Fibroblast of lung (primary cell): ENCODE measurements at regions not wholly inside any gene's neighbourhood (a gene's known extent, or its start where the extent isn't known, plus 50 kb on each side); places are given as distances from the start of the nearest gene placed in this dataset.

Experiments
- DNase-seq, 2 donors: peaks; one replicate each; pipeline versions ENCODE4 v3.0.0 to v3.0.0-alpha.2; 2010; ENCODE audit warnings: low read depth in 2 of 2
- H2AFZ ChIP-seq: 2 replicates; pipeline ENCODE4 v1.5.1; 2012; ENCODE audit warnings: low read length, control low read depth, inconsistent platforms
- H3K27ac ChIP-seq: 2 replicates; pipeline ENCODE4 v1.5.1; 2011; ENCODE audit warnings: low read length, control low read depth; ENCODE audit not compliant: insufficient read depth
- H3K27me3 ChIP-seq: 2 replicates; pipeline ENCODE4 v1.5.1; 2011; ENCODE audit warnings: mild to moderate bottlenecking, low read length; ENCODE audit not compliant: control insufficient read depth, insufficient read depth
- H3K36me3 ChIP-seq: 2 replicates; pipeline ENCODE4 v1.5.1; 2011; ENCODE audit warnings: low read length; ENCODE audit not compliant: control insufficient read depth, insufficient read depth
- H3K4me1 ChIP-seq: 2 replicates; pipeline ENCODE4 v1.5.1; 2011; ENCODE audit warnings: low read length; ENCODE audit not compliant: control insufficient read depth, insufficient read depth; ENCODE audit errors: extremely low read depth
- H3K4me2 ChIP-seq: 2 replicates; pipeline ENCODE4 v1.5.1; 2011; ENCODE audit warnings: low read length, control low read depth; ENCODE audit not compliant: insufficient read depth; ENCODE audit errors: extremely low read depth
- H3K4me3 ChIP-seq, 4 experiments: fragments of 200-600 bp in 1 of 4; sonication (generic) in 1 of 4; replicated peaks in 1 of 4; 2 replicates each; pipeline ENCODE4 v1.5.1; 2011 to 2016; ENCODE audit warnings: low read length in 4 of 4, low read depth in 3 of 4, mild to moderate bottlenecking in 3 of 4, control low read depth in 2 of 4, inconsistent platforms in 1 of 4, mixed read lengths in 1 of 4; ENCODE audit not compliant: insufficient read depth in 1 of 4; ENCODE audit errors: control extremely low read depth in 1 of 4
- H3K79me2 ChIP-seq: 2 replicates; pipeline ENCODE4 v1.5.1; 2012; ENCODE audit warnings: mild to moderate bottlenecking, low read length, inconsistent platforms; ENCODE audit not compliant: control insufficient read depth, insufficient read depth
- H3K9ac ChIP-seq: 2 replicates; pipeline ENCODE4 v1.5.1; 2011; ENCODE audit warnings: mild to moderate bottlenecking, low read length, control low read depth; ENCODE audit not compliant: insufficient read depth
- H3K9me3 ChIP-seq: 2 replicates; pipeline ENCODE4 v1.5.1; 2012; ENCODE audit warnings: low read depth, low read length; ENCODE audit not compliant: control insufficient read depth, insufficient read depth
- H4K20me1 ChIP-seq: 2 replicates; pipeline ENCODE4 v1.5.1; 2011; ENCODE audit warnings: low read length; ENCODE audit not compliant: control insufficient read depth, insufficient read depth; ENCODE audit errors: extremely low read depth
- EZH2 ChIP-seq: IDR thresholded peaks from 2 replicates; pipeline ENCODE4 v1.5.1; 2012; ENCODE audit warnings: low read length, control low read depth, mild to moderate bottlenecking; ENCODE audit errors: missing control alignments
- TF ChIP-seq, protein P1 (sequence below), 2 donors: IDR thresholded peaks in 1 of 2; conservative IDR thresholded peaks in 1 of 2; 1 replicate in 1 of 2; 2 replicates in 1 of 2; pipeline ENCODE4 v1.5.1; 2011 to 2012; ENCODE audit warnings: low read length in 2 of 2, control low read depth in 1 of 2, inconsistent platforms in 1 of 2, low read depth in 1 of 2, mild to moderate bottlenecking in 1 of 2

DNA sequence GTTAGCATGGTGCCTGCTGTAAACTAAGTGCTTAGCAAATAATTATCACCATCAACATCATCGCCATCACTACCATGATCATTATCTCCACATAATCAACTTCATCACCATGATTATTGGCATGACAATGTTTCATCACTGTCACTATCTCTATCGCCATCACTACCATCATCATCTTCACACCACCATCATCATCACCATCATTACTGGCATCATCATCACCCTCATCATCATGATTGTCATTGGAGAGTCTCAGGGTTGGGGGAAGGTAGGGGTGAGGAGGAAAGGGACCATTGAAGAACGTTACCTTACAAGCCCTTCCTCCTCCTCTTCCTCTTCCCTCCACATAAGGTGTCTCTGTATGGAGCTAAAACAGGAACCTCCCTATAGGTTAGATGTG lies 54.9 kb upstream of the GPR26 start:
- no peaks in the 10 kb centered on the region for H3K9me3 ChIP-seq
- H3K27me3 ChIP-seq: no peaks in the 10 kb centered on the region
- H3K4me3 ChIP-seq: no peak overlapping the region
- no peaks in the 10 kb centered on the region for H3K36me3 ChIP-seq
- no peak for DNase-seq
- H4K20me1 ChIP-seq: no peaks in the 10 kb centered on the region
- no peak overlapping the region for H2AFZ ChIP-seq
- H3K79me2 ChIP-seq: no peaks in the 10 kb centered on the region
- H3K27ac ChIP-seq: no peak overlapping the region
- no peaks in the 10 kb centered on the region for H3K4me1 ChIP-seq
- TF ChIP-seq, protein P1, sequence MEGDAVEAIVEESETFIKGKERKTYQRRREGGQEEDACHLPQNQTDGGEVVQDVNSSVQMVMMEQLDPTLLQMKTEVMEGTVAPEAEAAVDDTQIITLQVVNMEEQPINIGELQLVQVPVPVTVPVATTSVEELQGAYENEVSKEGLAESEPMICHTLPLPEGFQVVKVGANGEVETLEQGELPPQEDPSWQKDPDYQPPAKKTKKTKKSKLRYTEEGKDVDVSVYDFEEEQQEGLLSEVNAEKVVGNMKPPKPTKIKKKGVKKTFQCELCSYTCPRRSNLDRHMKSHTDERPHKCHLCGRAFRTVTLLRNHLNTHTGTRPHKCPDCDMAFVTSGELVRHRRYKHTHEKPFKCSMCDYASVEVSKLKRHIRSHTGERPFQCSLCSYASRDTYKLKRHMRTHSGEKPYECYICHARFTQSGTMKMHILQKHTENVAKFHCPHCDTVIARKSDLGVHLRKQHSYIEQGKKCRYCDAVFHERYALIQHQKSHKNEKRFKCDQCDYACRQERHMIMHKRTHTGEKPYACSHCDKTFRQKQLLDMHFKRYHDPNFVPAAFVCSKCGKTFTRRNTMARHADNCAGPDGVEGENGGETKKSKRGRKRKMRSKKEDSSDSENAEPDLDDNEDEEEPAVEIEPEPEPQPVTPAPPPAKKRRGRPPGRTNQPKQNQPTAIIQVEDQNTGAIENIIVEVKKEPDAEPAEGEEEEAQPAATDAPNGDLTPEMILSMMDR (conservative IDR thresholded peaks at IDR 0.05 in 1 of 2, IDR thresholded peaks at IDR 0.05 in 1 of 2; ENCODE audit: low read depth in 1 of 2, low read length in 2 of 2): no peak
- no peak for TF ChIP-seq EZH2
- no peak overlapping the region for H3K4me2 ChIP-seq
- H3K9ac ChIP-seq: no peak overlapping the region

DNA sequence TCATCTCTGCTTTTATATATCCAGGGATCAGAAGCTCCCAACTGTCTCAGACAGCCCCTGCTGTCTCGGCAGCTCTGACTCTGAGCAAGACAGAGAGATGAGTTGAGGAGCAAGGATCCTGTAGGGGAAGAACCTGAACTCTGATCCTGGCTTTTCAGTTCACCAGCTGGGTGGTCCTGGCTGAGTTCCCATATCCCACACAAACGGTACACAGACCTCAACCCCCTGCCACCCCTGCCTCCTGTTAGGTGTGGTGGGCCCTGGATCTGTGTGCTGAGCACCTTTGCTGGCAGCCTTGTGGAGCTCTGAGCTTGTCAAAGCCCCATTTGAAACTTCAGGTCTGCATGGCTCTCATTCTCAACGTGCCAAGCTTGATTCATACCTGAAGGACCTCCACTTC lies 54.3 kb upstream of the GPR26 start:
- Histone ChIP-seq H4K20me1 (no peaks in the 10 kb centered on the region), H3K9ac (no peak overlapping the region), H3K4me1 (no peaks in the 10 kb centered on the region), H3K79me2 (no peaks in the 10 kb centered on the region), H3K9me3 (no peaks in the 10 kb centered on the region), H3K27ac (no peak overlapping the region), H2AFZ (no peak overlapping the region), H3K4me2 (no peak overlapping the region), H3K36me3 (no peaks in the 10 kb centered on the region), H3K4me3 (no peak overlapping the region), H3K27me3 (no peaks in the 10 kb centered on the region)
- no peak for DNase-seq
- TF ChIP-seq, protein P1 (conservative IDR thresholded peaks at IDR 0.05 in 1 of 2, IDR thresholded peaks at IDR 0.05 in 1 of 2; ENCODE audit: low read depth in 1 of 2, low read length in 2 of 2): no peak
- TF ChIP-seq EZH2: no peak

DNA sequence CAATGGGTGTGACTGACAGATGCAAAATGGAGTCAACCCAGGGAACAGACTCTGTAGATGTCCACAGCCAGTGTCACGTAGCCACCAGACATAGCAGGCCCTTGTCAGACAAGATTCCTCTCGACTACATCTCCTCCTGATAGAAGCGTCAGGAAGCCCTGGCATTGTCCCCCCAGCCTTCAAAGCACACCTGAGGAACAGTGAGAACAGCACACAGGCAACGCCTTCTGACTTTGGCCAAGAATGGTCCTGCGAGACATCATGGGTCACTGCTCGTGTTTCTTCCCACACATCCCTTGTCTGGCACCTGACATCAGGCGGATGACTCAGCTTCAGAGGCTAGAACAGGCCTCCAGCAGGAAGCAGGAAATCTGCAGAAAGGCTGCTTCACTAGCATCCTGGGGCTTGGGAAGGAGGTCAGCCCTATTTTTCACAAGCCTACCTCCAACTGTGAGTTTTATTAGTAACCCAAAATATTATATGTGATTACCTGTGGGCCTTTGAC lies 52.8 kb upstream of the GPR26 start:
- DNase-seq: no peak
- H3K79me2 ChIP-seq: no peaks in the 10 kb centered on the region
- no peaks in the 10 kb centered on the region for H3K27me3 ChIP-seq
- no peaks in the 10 kb centered on the region for H3K9me3 ChIP-seq
- TF ChIP-seq, protein P1 (conservative IDR thresholded peaks at IDR 0.05 in 1 of 2, IDR thresholded peaks at IDR 0.05 in 1 of 2; ENCODE audit: low read depth in 1 of 2, low read length in 2 of 2): no peak
- TF ChIP-seq EZH2: no peak
- no peak overlapping the region for H3K4me2 ChIP-seq
- no peak overlapping the region for H3K27ac ChIP-seq
- H3K36me3 ChIP-seq: no peaks in the 10 kb centered on the region
- no peaks in the 10 kb centered on the region for H4K20me1 ChIP-seq
- no peaks in the 10 kb centered on the region for H3K4me1 ChIP-seq
- H3K4me3 ChIP-seq: no peak overlapping the region
- H3K9ac ChIP-seq: no peak overlapping the region
- no peak overlapping the region for H2AFZ ChIP-seq
